ENCODE measurements at regions not wholly inside any gene's neighbourhood (a gene's known extent, or its start where the extent isn't known, plus 50 kb on each side); places are given as distances from the start of the nearest gene placed in this dataset.

- no peak overlapping the region for H3K4me3 ChIP-seq (ENCODE audit: low read depth in 1 of 5, low read length in 5 of 5)
- H3K36me3 ChIP-seq (ENCODE audit: control insufficient read depth in 5 of 5, insufficient read depth in 5 of 5, low read length in 5 of 5), result no peaks in the 10 kb centered on the region
- H3K4me1 ChIP-seq (ENCODE audit: control insufficient read depth in 5 of 5, insufficient read depth in 5 of 5, low read length in 5 of 5), result peaks cover 0 to 15% (median 0%) of the 10 kb centered on the region in 5 donors
- no peaks in the 10 kb centered on the region for H3K27me3 ChIP-seq (ENCODE audit: control insufficient read depth in 5 of 5, insufficient read depth in 4 of 5, low read length in 5 of 5)
- no peaks in the 10 kb centered on the region for H3K9me3 ChIP-seq (ENCODE audit: control insufficient read depth in 5 of 5, low read length in 5 of 5)
- no peak overlapping the region for H3K27ac ChIP-seq (ENCODE audit: low read depth, low read length)
- no peak overlapping the region for H3K9ac ChIP-seq (ENCODE audit: low read length in 5 of 5)
Observed at GRCh38 chr11:80343436-80343835, 902.6 kb upstream of the TENM4 start.

- Histone ChIP-seq H3K9me3 (ENCODE audit: control insufficient read depth in 5 of 5, low read length in 5 of 5) (no peaks in the 10 kb centered on the region), H3K27ac (ENCODE audit: low read depth, low read length) (no peak overlapping the region), H3K9ac (ENCODE audit: low read length in 5 of 5) (no peak overlapping the region), H3K27me3 (ENCODE audit: control insufficient read depth in 5 of 5, insufficient read depth in 4 of 5, low read length in 5 of 5) (no peaks in the 10 kb centered on the region), H3K36me3 (ENCODE audit: control insufficient read depth in 5 of 5, insufficient read depth in 5 of 5, low read length in 5 of 5) (no peaks in the 10 kb centered on the region), H3K4me3 (ENCODE audit: low read depth in 1 of 5, low read length in 5 of 5) (no peak overlapping the region), H3K4me1 (ENCODE audit: control insufficient read depth in 5 of 5, insufficient read depth in 5 of 5, low read length in 5 of 5) (peaks cover 0 to under 1% (median 0%) of the 10 kb centered on the region in 5 donors)
Observed at GRCh38 chr11:80338231-80338630, 897.4 kb upstream of the TENM4 start.

- Histone ChIP-seq H3K9me3 (ENCODE audit: control insufficient read depth in 5 of 5, low read length in 5 of 5) (no peaks in the 10 kb centered on the region), H3K36me3 (ENCODE audit: control insufficient read depth in 5 of 5, insufficient read depth in 5 of 5, low read length in 5 of 5) (no peaks in the 10 kb centered on the region), H3K9ac (ENCODE audit: low read length in 5 of 5) (no peak overlapping the region), H3K27me3 (ENCODE audit: control insufficient read depth in 5 of 5, insufficient read depth in 4 of 5, low read length in 5 of 5) (no peaks in the 10 kb centered on the region), H3K4me3 (ENCODE audit: low read depth in 1 of 5, low read length in 5 of 5) (no peak overlapping the region), H3K4me1 (ENCODE audit: control insufficient read depth in 5 of 5, insufficient read depth in 5 of 5, low read length in 5 of 5) (no peaks in the 10 kb centered on the region), H3K27ac (ENCODE audit: low read depth, low read length) (no peak overlapping the region)
Observed at GRCh38 chr11:80331694-80332093, 890.9 kb upstream of the TENM4 start.

- Histone ChIP-seq H3K9me3 (ENCODE audit: control insufficient read depth in 5 of 5, low read length in 5 of 5) (no peaks in the 10 kb centered on the region), H3K27ac (ENCODE audit: low read depth, low read length) (no peak overlapping the region)
Observed at GRCh38 chr11:80330264-80330663, 889.4 kb upstream of the TENM4 start.

GRCh38 chr11:80328774-80329173 lies 887.9 kb upstream of the TENM4 start:
- Histone ChIP-seq H3K4me3 (ENCODE audit: low read depth in 1 of 5, low read length in 5 of 5) (no peak overlapping the region), H3K27me3 (ENCODE audit: control insufficient read depth in 5 of 5, insufficient read depth in 4 of 5, low read length in 5 of 5) (no peaks in the 10 kb centered on the region), H3K27ac (ENCODE audit: low read depth, low read length) (no peak overlapping the region), H3K36me3 (ENCODE audit: control insufficient read depth in 5 of 5, insufficient read depth in 5 of 5, low read length in 5 of 5) (no peaks in the 10 kb centered on the region), H3K4me1 (ENCODE audit: control insufficient read depth in 5 of 5, insufficient read depth in 5 of 5, low read length in 5 of 5) (no peaks in the 10 kb centered on the region), H3K9me3 (ENCODE audit: control insufficient read depth in 5 of 5, low read length in 5 of 5) (no peaks in the 10 kb centered on the region), H3K9ac (ENCODE audit: low read length in 5 of 5) (no peak overlapping the region)

More at GRCh38 chr11:80330264-80330663, 889.4 kb upstream of the TENM4 start:
- Histone ChIP-seq H3K9ac (ENCODE audit: low read length in 5 of 5) (no peak overlapping the region), H3K36me3 (ENCODE audit: control insufficient read depth in 5 of 5, insufficient read depth in 5 of 5, low read length in 5 of 5) (no peaks in the 10 kb centered on the region), H3K4me1 (ENCODE audit: control insufficient read depth in 5 of 5, insufficient read depth in 5 of 5, low read length in 5 of 5) (no peaks in the 10 kb centered on the region), H3K27me3 (ENCODE audit: control insufficient read depth in 5 of 5, insufficient read depth in 4 of 5, low read length in 5 of 5) (no peaks in the 10 kb centered on the region), H3K4me3 (ENCODE audit: low read depth in 1 of 5, low read length in 5 of 5) (no peak overlapping the region)

- H3K36me3 ChIP-seq (ENCODE audit: control insufficient read depth in 5 of 5, insufficient read depth in 5 of 5, low read length in 5 of 5), result no peaks in the 10 kb centered on the region
- no peaks in the 10 kb centered on the region for H3K4me1 ChIP-seq (ENCODE audit: control insufficient read depth in 5 of 5, insufficient read depth in 5 of 5, low read length in 5 of 5)
- H3K27me3 ChIP-seq (ENCODE audit: control insufficient read depth in 5 of 5, insufficient read depth in 4 of 5, low read length in 5 of 5), result no peaks in the 10 kb centered on the region
- H3K9ac ChIP-seq (ENCODE audit: low read length in 5 of 5), result no peak overlapping the region
- no peak overlapping the region for H3K4me3 ChIP-seq (ENCODE audit: low read depth in 1 of 5, low read length in 5 of 5)
- H3K9me3 ChIP-seq (ENCODE audit: control insufficient read depth in 5 of 5, low read length in 5 of 5), result no peaks in the 10 kb centered on the region
- H3K27ac ChIP-seq (ENCODE audit: low read depth, low read length), result no peak overlapping the region
Observed at GRCh38 chr11:80327956-80328614, 887.3 kb upstream of the TENM4 start.

GRCh38 chr11:80321786-80322185 lies 881.0 kb upstream of the TENM4 start:
- Histone ChIP-seq H3K36me3 (ENCODE audit: control insufficient read depth in 5 of 5, insufficient read depth in 5 of 5, low read length in 5 of 5) (no peaks in the 10 kb centered on the region), H3K9me3 (ENCODE audit: control insufficient read depth in 5 of 5, low read length in 5 of 5) (no peaks in the 10 kb centered on the region), H3K4me1 (ENCODE audit: control insufficient read depth in 5 of 5, insufficient read depth in 5 of 5, low read length in 5 of 5) (no peaks in the 10 kb centered on the region), H3K27me3 (ENCODE audit: control insufficient read depth in 5 of 5, insufficient read depth in 4 of 5, low read length in 5 of 5) (no peaks in the 10 kb centered on the region), H3K4me3 (ENCODE audit: low read depth in 1 of 5, low read length in 5 of 5) (no peak overlapping the region), H3K27ac (ENCODE audit: low read depth, low read length) (no peak overlapping the region), H3K9ac (ENCODE audit: low read length in 5 of 5) (no peak overlapping the region)

- Histone ChIP-seq H3K27ac (ENCODE audit: low read depth, low read length) (no peak overlapping the region), H3K27me3 (ENCODE audit: control insufficient read depth in 5 of 5, insufficient read depth in 4 of 5, low read length in 5 of 5) (no peaks in the 10 kb centered on the region), H3K9ac (ENCODE audit: low read length in 5 of 5) (no peak overlapping the region), H3K4me1 (ENCODE audit: control insufficient read depth in 5 of 5, insufficient read depth in 5 of 5, low read length in 5 of 5) (no peaks in the 10 kb centered on the region), H3K4me3 (ENCODE audit: low read depth in 1 of 5, low read length in 5 of 5) (no peak overlapping the region), H3K9me3 (ENCODE audit: control insufficient read depth in 5 of 5, low read length in 5 of 5) (no peaks in the 10 kb centered on the region), H3K36me3 (ENCODE audit: control insufficient read depth in 5 of 5, insufficient read depth in 5 of 5, low read length in 5 of 5) (no peaks in the 10 kb centered on the region)
Observed at GRCh38 chr11:80320765-80321164, 879.9 kb upstream of the TENM4 start.

GRCh38 chr11:80320226-80320625 lies 879.4 kb upstream of the TENM4 start:
- Histone ChIP-seq H3K4me1 (ENCODE audit: control insufficient read depth in 5 of 5, insufficient read depth in 5 of 5, low read length in 5 of 5) (no peaks in the 10 kb centered on the region), H3K9ac (ENCODE audit: low read length in 5 of 5) (no peak overlapping the region), H3K4me3 (ENCODE audit: low read depth in 1 of 5, low read length in 5 of 5) (no peak overlapping the region), H3K27me3 (ENCODE audit: control insufficient read depth in 5 of 5, insufficient read depth in 4 of 5, low read length in 5 of 5) (no peaks in the 10 kb centered on the region), H3K9me3 (ENCODE audit: control insufficient read depth in 5 of 5, low read length in 5 of 5) (no peaks in the 10 kb centered on the region), H3K27ac (ENCODE audit: low read depth, low read length) (no peak overlapping the region), H3K36me3 (ENCODE audit: control insufficient read depth in 5 of 5, insufficient read depth in 5 of 5, low read length in 5 of 5) (no peaks in the 10 kb centered on the region)

GRCh38 chr11:80317612-80318011 lies 876.8 kb upstream of the TENM4 start:
- H3K9ac ChIP-seq (ENCODE audit: low read length in 5 of 5), result no peak overlapping the region
- H3K4me1 ChIP-seq (ENCODE audit: control insufficient read depth in 5 of 5, insufficient read depth in 5 of 5, low read length in 5 of 5), result no peaks in the 10 kb centered on the region
- H3K4me3 ChIP-seq (ENCODE audit: low read depth in 1 of 5, low read length in 5 of 5), result no peak overlapping the region
- H3K27me3 ChIP-seq (ENCODE audit: control insufficient read depth in 5 of 5, insufficient read depth in 4 of 5, low read length in 5 of 5), result no peaks in the 10 kb centered on the region
- H3K27ac ChIP-seq (ENCODE audit: low read depth, low read length), result no peak overlapping the region
- no peaks in the 10 kb centered on the region for H3K9me3 ChIP-seq (ENCODE audit: control insufficient read depth in 5 of 5, low read length in 5 of 5)
- H3K36me3 ChIP-seq (ENCODE audit: control insufficient read depth in 5 of 5, insufficient read depth in 5 of 5, low read length in 5 of 5), result no peaks in the 10 kb centered on the region

Data from subcutaneous abdominal adipose tissue (tissue), 5 donors.